Prostate gland (tissue), 2 donors: ENCODE measurements at regions not wholly inside any gene's neighbourhood (a gene's known extent, or its start where the extent isn't known, plus 50 kb on each side); places are given as distances from the start of the nearest gene placed in this dataset.

Source experiments
- DNase-seq: peaks from one replicate; pipeline ENCODE4 v3.0.0-alpha.2; 2019; ENCODE audit warnings: low spot score
- H3K27ac ChIP-seq, 2 donors: fragments of 200-600 bp; sonication (generic); 2 replicates each; pipeline ENCODE4 v1.5.1; 2017 to 2019
- H3K27me3 ChIP-seq: fragments of 200-600 bp; sonication (generic); replicated peaks from 2 replicates; pipeline ENCODE4 v1.5.1; 2019; ENCODE audit not compliant: insufficient read depth
- H3K36me3 ChIP-seq, 2 donors: fragments of 200-600 bp; sonication (generic); 1 replicate in 1 of 2; 2 replicates in 1 of 2; pipeline versions ENCODE4 v1.5.1 to v1.8.1; 2017 to 2019
- H3K4me1 ChIP-seq: fragments of 200-600 bp; sonication (generic); replicated peaks from 2 replicates; pipeline ENCODE4 v1.5.1; 2019
- H3K4me3 ChIP-seq, 2 donors: fragments of 200-600 bp; sonication (generic); 2 replicates each; pipeline ENCODE4 v1.5.1; 2017 to 2019
- H3K9me3 ChIP-seq: fragments of 200-600 bp; sonication (generic); 2 replicates; pipeline ENCODE4 v1.5.1; 2017
- CTCF ChIP-seq, 4 experiments: fragments of 200-600 bp in 2 of 4; fragments of 450-650 bp in 2 of 4; sonication (generic) in 2 of 4; IDR thresholded peaks; 1 replicate in 3 of 4; 2 replicates in 1 of 4; pipeline ENCODE4 v1.5.1; 2016 to 2019; ENCODE audit warnings: antibody characterized with exemption in 4 of 4, mild to moderate bottlenecking in 2 of 4, moderate library complexity in 2 of 4
- POLR2A ChIP-seq: fragments of 450-650 bp; IDR thresholded peaks from one replicate; pipeline ENCODE4 v1.6.1; 2016; ENCODE audit warnings: antibody characterized with exemption, mild to moderate bottlenecking
- POLR2AphosphoS5 ChIP-seq: sonication (generic); formaldehyde crosslinking; IDR thresholded peaks from one replicate; pipeline ENCODE4 v1.6.1; 2017; ENCODE audit warnings: antibody characterized with exemption
- WGBS: methylation state at CpG from one replicate; pipeline ENCODE4 v1.1.5; 2018; 5-methylcytosine and 5-hydroxymethylcytosine counted together
- intact Hi-C: fragments of 100-400 bp; cut with DNase I; formaldehyde crosslinking; loops from one replicate; pipeline ENCODE4 v1.14.2; 2022

GRCh38 chr6:14221564-14222279, 104.2 kb downstream of the CD83 start:
- Histone ChIP-seq H3K27me3 (no peaks in the 10 kb centered on the region), H3K4me3 (no peak overlapping the region), H3K36me3 (no peaks in the 10 kb centered on the region), H3K27ac (no peak overlapping the region), H3K4me1 (no peaks in the 10 kb centered on the region), H3K9me3 (no peaks in the 10 kb centered on the region)
- TF ChIP-seq POLR2A (no peak), POLR2AphosphoS5 (no peak), CTCF (IDR thresholded peaks at IDR 0.05) (no peak)
- intact Hi-C loops = no loop called here
- WGBS = 99% methylated on average over 8 of the region's 8 CpGs
- DNase-seq = no peak

GRCh38 chr6:14222956-14223355, 105.4 kb downstream of the CD83 start:
- DNase-seq = no peak
- Histone ChIP-seq H3K4me3 (no peak overlapping the region), H3K36me3 (no peaks in the 10 kb centered on the region), H3K4me1 (no peaks in the 10 kb centered on the region), H3K9me3 (no peaks in the 10 kb centered on the region), H3K27me3 (no peaks in the 10 kb centered on the region), H3K27ac (no peak overlapping the region)
- intact Hi-C loops = no loop called here
- no peak for TF ChIP-seq POLR2AphosphoS5
- no peak for TF ChIP-seq POLR2A
- TF ChIP-seq CTCF (IDR thresholded peaks at IDR 0.05) = no peak
- WGBS = 96% methylated on average over 8 of the region's 8 CpGs

GRCh38 chr6:14224359-14225103, 107.0 kb downstream of the CD83 start:
- H3K4me1 ChIP-seq = no peaks in the 10 kb centered on the region
- intact Hi-C loops = no loop called here
- H3K4me3 ChIP-seq = no peak overlapping the region
- no peak overlapping the region for H3K27ac ChIP-seq
- H3K36me3 ChIP-seq = no peaks in the 10 kb centered on the region
- DNase-seq = no peak
- no peaks in the 10 kb centered on the region for H3K27me3 ChIP-seq
- no peaks in the 10 kb centered on the region for H3K9me3 ChIP-seq
- 70% methylated on average over 8 of the region's 8 CpGs for WGBS
- TF ChIP-seq CTCF (IDR thresholded peaks at IDR 0.05) = no peak
- no peak for TF ChIP-seq POLR2A
- no peak for TF ChIP-seq POLR2AphosphoS5

GRCh38 chr6:14226051-14226660, 108.6 kb downstream of the CD83 start:
- WGBS = 100% methylated on average over 2 of the region's 2 CpGs
- intact Hi-C loops = no loop called here
- no peaks in the 10 kb centered on the region for H3K4me1 ChIP-seq
- H3K4me3 ChIP-seq = no peak overlapping the region
- no peaks in the 10 kb centered on the region for H3K36me3 ChIP-seq
- H3K27me3 ChIP-seq = no peaks in the 10 kb centered on the region
- H3K9me3 ChIP-seq = no peaks in the 10 kb centered on the region
- TF ChIP-seq POLR2A (no peak), POLR2AphosphoS5 (no peak), CTCF (IDR thresholded peaks at IDR 0.05) (no peak)
- no peak for DNase-seq
- no peak overlapping the region for H3K27ac ChIP-seq
